ENCODE measurements at regions not wholly inside any gene's neighbourhood (a gene's known extent, or its start where the extent isn't known, plus 50 kb on each side); places are given as distances from the start of the nearest gene placed in this dataset.

GRCh38 chr22:22148905-22149304 lies 95.7 kb upstream of the VPREB1 start:
- Mint-ChIP-seq H3K4me3 (ENCODE audit: unreplicated experiment) (no peak overlapping the region), H3K9me3 (ENCODE audit: unreplicated experiment) (no peaks in the 10 kb centered on the region), H3K36me3 (ENCODE audit: unreplicated experiment) (no peaks in the 10 kb centered on the region), H3K27me3 (ENCODE audit: unreplicated experiment) (peaks cover 6% of the 10 kb centered on the region), H3K4me1 (ENCODE audit: low read depth, unreplicated experiment) (no peaks in the 10 kb centered on the region), H3K27ac (ENCODE audit: unreplicated experiment) (no peak overlapping the region)
- DNase-seq = no peak
- no peak for TF ChIP-seq CTCF (IDR thresholded peaks at IDR 0.05; ENCODE audit: partially characterized antibody, unreplicated experiment)

- no peaks in the 10 kb centered on the region for H3K4me1 Mint-ChIP-seq (ENCODE audit: low read depth, unreplicated experiment)
- H3K27ac Mint-ChIP-seq (ENCODE audit: unreplicated experiment) = no peak overlapping the region
- no peak for DNase-seq
- H3K36me3 Mint-ChIP-seq (ENCODE audit: unreplicated experiment) = no peaks in the 10 kb centered on the region
- peaks cover 6% of the 10 kb centered on the region for H3K27me3 Mint-ChIP-seq (ENCODE audit: unreplicated experiment)
- TF ChIP-seq CTCF (IDR thresholded peaks at IDR 0.05; ENCODE audit: partially characterized antibody, unreplicated experiment) = peak; percentile 9
- no peak overlapping the region for H3K4me3 Mint-ChIP-seq (ENCODE audit: unreplicated experiment)
- no peaks in the 10 kb centered on the region for H3K9me3 Mint-ChIP-seq (ENCODE audit: unreplicated experiment)
These were observed 99.7 kb upstream of the VPREB1 start for GRCh38 chr22:22144858-22145257.

- DNase-seq = no peak
- Mint-ChIP-seq H3K36me3 (ENCODE audit: unreplicated experiment) (no peaks in the 10 kb centered on the region), H3K4me3 (ENCODE audit: unreplicated experiment) (no peak overlapping the region), H3K4me1 (ENCODE audit: low read depth, unreplicated experiment) (no peaks in the 10 kb centered on the region), H3K9me3 (ENCODE audit: unreplicated experiment) (no peaks in the 10 kb centered on the region), H3K27ac (ENCODE audit: unreplicated experiment) (no peak overlapping the region), H3K27me3 (ENCODE audit: unreplicated experiment) (peaks cover 6% of the 10 kb centered on the region)
- TF ChIP-seq CTCF (IDR thresholded peaks at IDR 0.05; ENCODE audit: partially characterized antibody, unreplicated experiment) = no peak
These were observed 101.1 kb upstream of the VPREB1 start for GRCh38 chr22:22143448-22143847.

GRCh38 chr22:22142661-22143060 lies 101.9 kb upstream of the VPREB1 start:
- Mint-ChIP-seq H3K4me3 (ENCODE audit: unreplicated experiment) (no peak overlapping the region), H3K9me3 (ENCODE audit: unreplicated experiment) (no peaks in the 10 kb centered on the region), H3K4me1 (ENCODE audit: low read depth, unreplicated experiment) (no peaks in the 10 kb centered on the region), H3K27me3 (ENCODE audit: unreplicated experiment) (peaks cover 3% of the 10 kb centered on the region), H3K27ac (ENCODE audit: unreplicated experiment) (no peak overlapping the region), H3K36me3 (ENCODE audit: unreplicated experiment) (no peaks in the 10 kb centered on the region)
- DNase-seq = no peak
- no peak for TF ChIP-seq CTCF (IDR thresholded peaks at IDR 0.05; ENCODE audit: partially characterized antibody, unreplicated experiment)

GRCh38 chr22:22141771-22142591 lies 102.6 kb upstream of the VPREB1 start:
- H3K36me3 Mint-ChIP-seq (ENCODE audit: unreplicated experiment) = no peaks in the 10 kb centered on the region
- TF ChIP-seq CTCF (IDR thresholded peaks at IDR 0.05; ENCODE audit: partially characterized antibody, unreplicated experiment) = no peak
- no peak for DNase-seq
- no peak overlapping the region for H3K27ac Mint-ChIP-seq (ENCODE audit: unreplicated experiment)
- H3K4me3 Mint-ChIP-seq (ENCODE audit: unreplicated experiment) = no peak overlapping the region
- no peaks in the 10 kb centered on the region for H3K9me3 Mint-ChIP-seq (ENCODE audit: unreplicated experiment)
- no peaks in the 10 kb centered on the region for H3K4me1 Mint-ChIP-seq (ENCODE audit: low read depth, unreplicated experiment)
- H3K27me3 Mint-ChIP-seq (ENCODE audit: unreplicated experiment) = no peaks in the 10 kb centered on the region

All from glutamatergic neuron (in vitro differentiated cells).